Tibial nerve (tissue), 3 donors: ENCODE measurements at regions not wholly inside any gene's neighbourhood (a gene's known extent, or its start where the extent isn't known, plus 50 kb on each side); places are given as distances from the start of the nearest gene placed in this dataset.

ENCODE experiments used
- EP300 ChIP-seq, 2 donors: sonication (generic); formaldehyde crosslinking; IDR thresholded peaks; one replicate each; pipeline ENCODE4 v1.6.1; 2017; ENCODE audit warnings: antibody characterized with exemption in 2 of 2, mild to moderate bottlenecking in 1 of 2
- POLR2A ChIP-seq, 2 donors: fragments of 450-650 bp; IDR thresholded peaks; one replicate each; pipeline ENCODE4 v1.6.1; 2017; ENCODE audit warnings: antibody characterized with exemption in 2 of 2, mild to moderate bottlenecking in 2 of 2, moderate library complexity in 2 of 2

- TF ChIP-seq POLR2A (IDR thresholded peaks at IDR 0.05) (no peak), EP300 (IDR thresholded peaks at IDR 0.05) (no peak)
These were observed 290.0 kb downstream of the TFAP2B start for GRCh38 chr6:51108563-51109234.
